HL-60 (cell line): ENCODE measurements at regions not wholly inside any gene's neighbourhood (a gene's known extent, or its start where the extent isn't known, plus 50 kb on each side); places are given as distances from the start of the nearest gene placed in this dataset.

Experiments
- DNase-seq, 2 experiments: peaks; one replicate each; pipeline ENCODE4 v3.0.0-alpha.2; 2010 to 2020; ENCODE audit warnings: low read depth in 1 of 2, low spot score in 1 of 2
- H3K27ac ChIP-seq: fragments of 250-450 bp; sonication (Bioruptor Pico); replicated peaks from 2 replicates; pipeline ENCODE4 v1.5.1; 2020; ENCODE audit warnings: mild to moderate bottlenecking, moderate library complexity
- H3K27me3 ChIP-seq: fragments of 250-450 bp; sonication (Bioruptor Pico); 2 replicates; pipeline ENCODE4 v1.5.1; 2021; ENCODE audit warnings: mild to moderate bottlenecking, moderate library complexity; ENCODE audit not compliant: insufficient read depth, poor library complexity, severe bottlenecking
- H3K4me3 ChIP-seq: replicated peaks from 2 replicates; pipeline ENCODE4 v1.5.1; 2011; ENCODE audit warnings: mild to moderate bottlenecking, control low read depth, low read length; ENCODE audit not compliant: insufficient read depth
- GABPA ChIP-seq: IDR thresholded peaks from 2 replicates; pipeline ENCODE4 v1.6.1; 2012; ENCODE audit warnings: low read depth
- POLR2AphosphoS5 ChIP-seq: IDR thresholded peaks from 2 replicates; pipeline ENCODE4 v1.6.1; 2012; ENCODE audit warnings: low read depth
- SPI1 ChIP-seq: IDR thresholded peaks from 2 replicates; pipeline ENCODE4 v1.6.1; 2012; ENCODE audit warnings: low read depth, mild to moderate bottlenecking, borderline replicate concordance
- TF ChIP-seq, protein P1 (sequence below): IDR thresholded peaks from one replicate; pipeline ENCODE4 v1.5.1; 2011; ENCODE audit warnings: low read length, control low read depth, inconsistent platforms; ENCODE audit not compliant: insufficient read depth
- TF ChIP-seq, protein P2 (sequence below): IDR thresholded peaks from 2 replicates; pipeline ENCODE4 v1.6.1; 2012; ENCODE audit warnings: low read depth; ENCODE audit not compliant: insufficient replicate concordance

DNA sequence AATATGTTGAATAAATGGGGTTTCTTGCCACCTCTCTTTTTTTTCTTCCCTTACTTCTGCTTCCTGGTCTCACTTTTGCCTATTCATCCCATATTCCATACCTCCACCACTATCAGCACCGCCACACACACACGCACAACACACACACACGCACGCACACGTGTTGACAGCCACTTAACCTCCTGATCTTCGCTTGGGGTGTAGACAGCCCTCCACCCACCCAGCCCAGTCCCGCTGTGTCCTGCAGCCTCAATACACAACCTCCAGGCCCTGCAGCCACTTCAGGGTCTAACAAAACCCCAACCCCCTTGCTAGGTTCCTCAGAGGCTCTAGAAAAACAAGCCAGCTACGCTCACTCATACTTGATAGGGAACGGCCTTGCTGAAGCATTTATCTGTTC, 72.3 kb downstream of the LINC00237 start:
- H3K4me3 ChIP-seq, result no peak overlapping the region
- DNase-seq, result no peak
- H3K27ac ChIP-seq, result no peak overlapping the region
- TF ChIP-seq POLR2AphosphoS5, result no peak
- no peak for TF ChIP-seq GABPA
- TF ChIP-seq, protein P1, sequence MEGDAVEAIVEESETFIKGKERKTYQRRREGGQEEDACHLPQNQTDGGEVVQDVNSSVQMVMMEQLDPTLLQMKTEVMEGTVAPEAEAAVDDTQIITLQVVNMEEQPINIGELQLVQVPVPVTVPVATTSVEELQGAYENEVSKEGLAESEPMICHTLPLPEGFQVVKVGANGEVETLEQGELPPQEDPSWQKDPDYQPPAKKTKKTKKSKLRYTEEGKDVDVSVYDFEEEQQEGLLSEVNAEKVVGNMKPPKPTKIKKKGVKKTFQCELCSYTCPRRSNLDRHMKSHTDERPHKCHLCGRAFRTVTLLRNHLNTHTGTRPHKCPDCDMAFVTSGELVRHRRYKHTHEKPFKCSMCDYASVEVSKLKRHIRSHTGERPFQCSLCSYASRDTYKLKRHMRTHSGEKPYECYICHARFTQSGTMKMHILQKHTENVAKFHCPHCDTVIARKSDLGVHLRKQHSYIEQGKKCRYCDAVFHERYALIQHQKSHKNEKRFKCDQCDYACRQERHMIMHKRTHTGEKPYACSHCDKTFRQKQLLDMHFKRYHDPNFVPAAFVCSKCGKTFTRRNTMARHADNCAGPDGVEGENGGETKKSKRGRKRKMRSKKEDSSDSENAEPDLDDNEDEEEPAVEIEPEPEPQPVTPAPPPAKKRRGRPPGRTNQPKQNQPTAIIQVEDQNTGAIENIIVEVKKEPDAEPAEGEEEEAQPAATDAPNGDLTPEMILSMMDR, result no peak
- TF ChIP-seq, protein P2, sequence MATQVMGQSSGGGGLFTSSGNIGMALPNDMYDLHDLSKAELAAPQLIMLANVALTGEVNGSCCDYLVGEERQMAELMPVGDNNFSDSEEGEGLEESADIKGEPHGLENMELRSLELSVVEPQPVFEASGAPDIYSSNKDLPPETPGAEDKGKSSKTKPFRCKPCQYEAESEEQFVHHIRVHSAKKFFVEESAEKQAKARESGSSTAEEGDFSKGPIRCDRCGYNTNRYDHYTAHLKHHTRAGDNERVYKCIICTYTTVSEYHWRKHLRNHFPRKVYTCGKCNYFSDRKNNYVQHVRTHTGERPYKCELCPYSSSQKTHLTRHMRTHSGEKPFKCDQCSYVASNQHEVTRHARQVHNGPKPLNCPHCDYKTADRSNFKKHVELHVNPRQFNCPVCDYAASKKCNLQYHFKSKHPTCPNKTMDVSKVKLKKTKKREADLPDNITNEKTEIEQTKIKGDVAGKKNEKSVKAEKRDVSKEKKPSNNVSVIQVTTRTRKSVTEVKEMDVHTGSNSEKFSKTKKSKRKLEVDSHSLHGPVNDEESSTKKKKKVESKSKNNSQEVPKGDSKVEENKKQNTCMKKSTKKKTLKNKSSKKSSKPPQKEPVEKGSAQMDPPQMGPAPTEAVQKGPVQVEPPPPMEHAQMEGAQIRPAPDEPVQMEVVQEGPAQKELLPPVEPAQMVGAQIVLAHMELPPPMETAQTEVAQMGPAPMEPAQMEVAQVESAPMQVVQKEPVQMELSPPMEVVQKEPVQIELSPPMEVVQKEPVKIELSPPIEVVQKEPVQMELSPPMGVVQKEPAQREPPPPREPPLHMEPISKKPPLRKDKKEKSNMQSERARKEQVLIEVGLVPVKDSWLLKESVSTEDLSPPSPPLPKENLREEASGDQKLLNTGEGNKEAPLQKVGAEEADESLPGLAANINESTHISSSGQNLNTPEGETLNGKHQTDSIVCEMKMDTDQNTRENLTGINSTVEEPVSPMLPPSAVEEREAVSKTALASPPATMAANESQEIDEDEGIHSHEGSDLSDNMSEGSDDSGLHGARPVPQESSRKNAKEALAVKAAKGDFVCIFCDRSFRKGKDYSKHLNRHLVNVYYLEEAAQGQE, result no peak
- no peak for TF ChIP-seq SPI1
- peaks cover 2% of the 10 kb centered on the region for H3K27me3 ChIP-seq

DNA sequence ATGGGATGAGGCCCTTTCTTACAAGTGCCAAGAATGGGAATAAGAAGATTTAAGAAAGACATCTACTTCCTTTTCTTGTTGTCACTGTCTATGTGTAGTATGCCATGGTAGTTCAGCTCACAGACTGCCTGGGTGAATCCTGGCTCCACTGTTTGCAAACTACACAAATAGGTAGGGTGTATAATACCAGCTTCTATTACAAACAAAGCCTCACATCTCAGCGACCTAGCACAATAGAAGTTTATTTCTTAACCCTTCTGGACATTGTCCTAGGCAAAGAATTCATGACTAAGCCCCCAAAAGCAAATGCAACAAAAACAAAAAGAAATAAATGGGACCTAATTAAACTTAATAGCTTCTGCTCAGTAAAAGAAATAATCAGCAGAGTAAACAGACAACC, 74.5 kb downstream of the LINC00237 start:
- Histone ChIP-seq H3K27me3 (peaks cover 2% of the 10 kb centered on the region), H3K4me3 (no peak overlapping the region), H3K27ac (no peak overlapping the region)
- no peak for DNase-seq
- TF ChIP-seq, protein P2, result no peak
- no peak for TF ChIP-seq SPI1
- TF ChIP-seq, protein P1, result no peak
- TF ChIP-seq POLR2AphosphoS5, result no peak
- TF ChIP-seq GABPA, result no peak

DNA sequence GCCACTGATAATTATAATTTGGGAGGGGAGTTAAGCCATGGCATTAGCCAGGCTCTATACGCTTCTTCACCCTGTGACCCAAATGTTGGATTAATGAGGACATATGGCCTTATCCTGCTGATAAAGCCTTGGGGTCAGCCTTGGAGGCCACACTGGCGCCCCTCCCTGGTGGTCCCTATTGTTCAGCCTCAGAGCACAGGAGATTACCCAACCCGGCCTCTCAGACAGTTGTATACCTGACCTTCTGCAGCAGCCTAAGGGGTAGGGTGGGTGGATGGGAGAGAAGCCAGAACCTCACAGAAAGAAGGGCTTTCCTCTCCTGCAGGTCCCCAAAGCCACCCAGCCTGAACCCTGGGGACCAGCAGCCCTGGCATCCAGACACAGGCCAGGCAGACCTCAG, 76.8 kb downstream of the LINC00237 start:
- no peak overlapping the region for H3K27ac ChIP-seq
- H3K27me3 ChIP-seq, result peaks cover 2% of the 10 kb centered on the region
- no peak for DNase-seq
- TF ChIP-seq GABPA (no peak), SPI1 (no peak), POLR2AphosphoS5 (no peak)
- TF ChIP-seq, protein P2, result no peak
- TF ChIP-seq, protein P1, result no peak
- no peak overlapping the region for H3K4me3 ChIP-seq
